Esophagus (tissue), 2 donors: ENCODE measurements at regions not wholly inside any gene's neighbourhood (a gene's known extent, or its start where the extent isn't known, plus 50 kb on each side); places are given as distances from the start of the nearest gene placed in this dataset.

Source experiments
- H3K27ac ChIP-seq, 2 donors: one replicate each; pipeline ENCODE4 v1.5.1; 2013; ENCODE audit warnings: low read depth in 2 of 2, mild to moderate bottlenecking in 2 of 2, inconsistent platforms in 1 of 2, low read length in 1 of 2, moderate library complexity in 1 of 2
- H3K27me3 ChIP-seq, 2 donors: one replicate each; pipeline ENCODE4 v1.6.1; 2013; ENCODE audit warnings: low read length in 2 of 2, control low read depth in 1 of 2, mild to moderate bottlenecking in 1 of 2; ENCODE audit not compliant: insufficient read depth in 2 of 2, control insufficient read depth in 1 of 2
- H3K36me3 ChIP-seq, 2 donors: one replicate each; pipeline ENCODE4 v1.6.1; 2013; ENCODE audit warnings: low read length in 1 of 2; ENCODE audit not compliant: control insufficient read depth in 2 of 2, insufficient read depth in 2 of 2
- H3K4me1 ChIP-seq, 2 donors: one replicate each; pipeline ENCODE4 v1.6.1; 2013; ENCODE audit warnings: low read length in 1 of 2; ENCODE audit not compliant: control insufficient read depth in 2 of 2, insufficient read depth in 2 of 2
- H3K4me3 ChIP-seq, 2 donors: one replicate each; pipeline ENCODE4 v1.5.1; 2013; ENCODE audit warnings: low read length in 2 of 2, mild to moderate bottlenecking in 2 of 2, low read depth in 1 of 2, moderate library complexity in 1 of 2
- H3K9me3 ChIP-seq, 2 donors: one replicate each; pipeline ENCODE4 v1.6.1; 2013; ENCODE audit warnings: mild to moderate bottlenecking in 2 of 2, low read depth in 1 of 2, low read length in 1 of 2, moderate library complexity in 1 of 2; ENCODE audit not compliant: control insufficient read depth in 2 of 2, insufficient read depth in 1 of 2
- WGBS, 2 donors: extraction: QIAGEN DNeasy Blood & Tissue Kit; methylation state at CpG; one replicate each; pipeline ENCODE4 v1.1.7; 2013; 5-methylcytosine and 5-hydroxymethylcytosine counted together
- donor health status: healthy with polysubstance abuse.
- donor health status: Bipolar disorder and iron deficiency.

GRCh38 chr4:177105536-177105935 is 204.1 kb upstream of the NEIL3 start:
- WGBS, 2 donors = 66 to 70% methylated on average over 6 of the region's 6 CpGs
- H3K27me3 ChIP-seq = no peaks in the 10 kb centered on the region
- H3K4me1 ChIP-seq = no peaks in the 10 kb centered on the region
- H3K27ac ChIP-seq = no peak overlapping the region
- no peaks in the 10 kb centered on the region for H3K36me3 ChIP-seq
- no peaks in the 10 kb centered on the region for H3K9me3 ChIP-seq
- H3K4me3 ChIP-seq = no peak overlapping the region

GRCh38 chr4:177107288-177107921 is 202.3 kb upstream of the NEIL3 start:
- 63 to 67% methylated on average over 4 of the region's 4 CpGs for WGBS, 2 donors
- no peaks in the 10 kb centered on the region for H3K4me1 ChIP-seq
- no peaks in the 10 kb centered on the region for H3K36me3 ChIP-seq

GRCh38 chr4:177108708-177109107 is 201.0 kb upstream of the NEIL3 start:
- Histone ChIP-seq H3K27ac (no peak overlapping the region), H3K9me3 (no peaks in the 10 kb centered on the region), H3K4me3 (no peak overlapping the region), H3K36me3 (no peaks in the 10 kb centered on the region), H3K27me3 (no peaks in the 10 kb centered on the region), H3K4me1 (no peaks in the 10 kb centered on the region)
- WGBS, 2 donors = 66 to 96% methylated on average over 1 of the region's 1 CpG

More at GRCh38 chr4:177107288-177107921, 202.3 kb upstream of the NEIL3 start:
- H3K27ac ChIP-seq = no peak overlapping the region
- no peak overlapping the region for H3K4me3 ChIP-seq
- no peaks in the 10 kb centered on the region for H3K27me3 ChIP-seq
- H3K9me3 ChIP-seq = no peaks in the 10 kb centered on the region

- no peak overlapping the region for H3K27ac ChIP-seq
- no peaks in the 10 kb centered on the region for H3K27me3 ChIP-seq
- 30 to 46% methylated on average over 1 of the region's 1 CpG for WGBS, 2 donors
- no peak overlapping the region for H3K4me3 ChIP-seq
- H3K9me3 ChIP-seq = no peaks in the 10 kb centered on the region
- H3K4me1 ChIP-seq = no peaks in the 10 kb centered on the region
- no peaks in the 10 kb centered on the region for H3K36me3 ChIP-seq
These were observed 199.9 kb upstream of the NEIL3 start for GRCh38 chr4:177109769-177110168.

- Histone ChIP-seq H3K9me3 (no peaks in the 10 kb centered on the region), H3K27me3 (no peaks in the 10 kb centered on the region), H3K4me1 (no peaks in the 10 kb centered on the region), H3K36me3 (no peaks in the 10 kb centered on the region), H3K27ac (no peak overlapping the region), H3K4me3 (no peak overlapping the region)
- 85 to 89% methylated on average over 3 of the region's 3 CpGs for whole genome bisulfite sequencing, 2 donors
These were observed 193.5 kb upstream of the NEIL3 start for GRCh38 chr4:177116161-177116560.

GRCh38 chr4:177117256-177117655 is 192.4 kb upstream of the NEIL3 start:
- no peak overlapping the region for H3K4me3 ChIP-seq
- no peaks in the 10 kb centered on the region for H3K36me3 ChIP-seq
- H3K27ac ChIP-seq = no peak overlapping the region
- no peaks in the 10 kb centered on the region for H3K27me3 ChIP-seq
- no peaks in the 10 kb centered on the region for H3K9me3 ChIP-seq
- H3K4me1 ChIP-seq = no peaks in the 10 kb centered on the region
- 63 to 75% methylated on average over 8 of the region's 8 CpGs for WGBS, 2 donors

GRCh38 chr4:177118596-177118995 is 191.1 kb upstream of the NEIL3 start:
- Histone ChIP-seq H3K9me3 (no peaks in the 10 kb centered on the region), H3K4me3 (no peak overlapping the region), H3K4me1 (no peaks in the 10 kb centered on the region), H3K36me3 (no peaks in the 10 kb centered on the region), H3K27ac (no peak overlapping the region), H3K27me3 (no peaks in the 10 kb centered on the region)

GRCh38 chr4:177119021-177119471 is 190.6 kb upstream of the NEIL3 start:
- no peaks in the 10 kb centered on the region for H3K9me3 ChIP-seq
- no peak overlapping the region for H3K4me3 ChIP-seq
- no peaks in the 10 kb centered on the region for H3K4me1 ChIP-seq
- 11 to 20% methylated on average over 1 of the region's 1 CpG for WGBS, 2 donors
- H3K36me3 ChIP-seq = no peaks in the 10 kb centered on the region
- H3K27me3 ChIP-seq = no peaks in the 10 kb centered on the region
- H3K27ac ChIP-seq = no peak overlapping the region

- no peaks in the 10 kb centered on the region for H3K27me3 ChIP-seq
- no peak overlapping the region for H3K4me3 ChIP-seq
- H3K9me3 ChIP-seq = no peaks in the 10 kb centered on the region
- H3K27ac ChIP-seq = no peak overlapping the region
- H3K4me1 ChIP-seq = no peaks in the 10 kb centered on the region
- WGBS, 2 donors = 63 to 65% methylated on average over 3 of the region's 3 CpGs
- no peaks in the 10 kb centered on the region for H3K36me3 ChIP-seq
These were observed 190.0 kb upstream of the NEIL3 start for GRCh38 chr4:177119691-177120090.

- Histone ChIP-seq H3K9me3 (no peaks in the 10 kb centered on the region), H3K4me3 (no peak overlapping the region), H3K27ac (no peak overlapping the region), H3K36me3 (no peaks in the 10 kb centered on the region), H3K27me3 (no peaks in the 10 kb centered on the region), H3K4me1 (no peaks in the 10 kb centered on the region)
- 50 to 51% methylated on average over 2 of the region's 2 CpGs for WGBS, 2 donors
These were observed 185.9 kb upstream of the NEIL3 start for GRCh38 chr4:177123811-177124210.
